Fibroblast of skin of back (primary cell): ENCODE measurements at regions not wholly inside any gene's neighbourhood (a gene's known extent, or its start where the extent isn't known, plus 50 kb on each side); places are given as distances from the start of the nearest gene placed in this dataset.
"Not testable (repeated sequence)": the region's sequence is repeated elsewhere in the genome, so short reads cannot be mapped to it uniquely, and the experiment has no call there.

Experiments used
- DNase-seq: peaks from one replicate; pipeline ENCODE4 v3.0.0-alpha.2; 2013

- peak; percentile 74 for DNase-seq
Observed at GRCh38 chr5:54820346-54821134, 164.9 kb downstream of the ESM1 start.

- peak; percentile 67 for DNase-seq
Observed at GRCh38 chr5:54807421-54807820, 178.0 kb downstream of the ESM1 start.

GRCh38 chr5:54804521-54804920 lies 180.9 kb downstream of the ESM1 start:
- no peak for DNase-seq

GRCh38 chr5:54804086-54804485 lies 181.3 kb downstream of the ESM1 start:
- no peak for DNase-seq

GRCh38 chr5:54803471-54804011 lies 181.9 kb downstream of the ESM1 start:
- DNase-seq, result no peak

- no peak for DNase-seq
Observed at GRCh38 chr5:54799645-54800044, 185.7 kb downstream of the ESM1 start.

- no peak for DNase-seq
Observed at GRCh38 chr5:54795777-54796176, 189.6 kb downstream of the ESM1 start.

GRCh38 chr5:54795284-54795683 lies 190.1 kb downstream of the ESM1 start:
- DNase-seq, result no peak

GRCh38 chr5:54794135-54794975 lies 191.0 kb downstream of the ESM1 start:
- DNase-seq, result no peak

- DNase-seq, result no peak
Observed at GRCh38 chr5:54793468-54794134, 191.8 kb downstream of the ESM1 start.

GRCh38 chr5:54792611-54793404 lies 192.6 kb downstream of the ESM1 start:
- no peak for DNase-seq

GRCh38 chr5:54787910-54788309 lies 197.5 kb downstream of the ESM1 start:
- DNase-seq, result not testable (repeated sequence)

- DNase-seq, result no peak
Observed at GRCh38 chr5:54785729-54786591, 199.4 kb downstream of the ESM1 start.

GRCh38 chr5:54778783-54779182 lies 206.6 kb downstream of the ESM1 start:
- no peak for DNase-seq

- no peak for DNase-seq
Observed at GRCh38 chr5:54775645-54776044, 209.7 kb downstream of the ESM1 start.

- peak; percentile 51 for DNase-seq
Observed at GRCh38 chr5:54774281-54775170, 210.9 kb downstream of the ESM1 start.

- DNase-seq, result no peak
Observed at GRCh38 chr5:54772684-54773083, 212.7 kb downstream of the ESM1 start.

GRCh38 chr5:54772231-54772630 lies 213.2 kb downstream of the ESM1 start:
- no peak for DNase-seq

- no peak for DNase-seq
Observed at GRCh38 chr5:54769746-54770145, 215.6 kb downstream of the ESM1 start.

- no peak for DNase-seq
Observed at GRCh38 chr5:54769072-54769471, 216.3 kb downstream of the ESM1 start.
